Lower leg skin (tissue), 3 donors: ENCODE measurements at regions not wholly inside any gene's neighbourhood (a gene's known extent, or its start where the extent isn't known, plus 50 kb on each side); places are given as distances from the start of the nearest gene placed in this dataset.

Experiments
- CTCF ChIP-seq, 3 donors: fragments of 450-650 bp; IDR thresholded peaks; one replicate each; pipeline ENCODE4 v1.5.1; 2016; ENCODE audit warnings: antibody characterized with exemption in 3 of 3, mild to moderate bottlenecking in 3 of 3, moderate library complexity in 2 of 3
- POLR2A ChIP-seq, 2 donors: fragments of 450-650 bp; IDR thresholded peaks; one replicate each; pipeline ENCODE4 v1.6.1; 2016 to 2017; ENCODE audit warnings: antibody characterized with exemption in 2 of 2, mild to moderate bottlenecking in 1 of 2, moderate library complexity in 1 of 2

GRCh38 chr21:34260277-34261008 is 103.4 kb upstream of the KCNE2 start:
- TF ChIP-seq CTCF (IDR thresholded peaks at IDR 0.05) (no peak), POLR2A (IDR thresholded peaks at IDR 0.05) (no peak)
